Keratinocyte (primary cell): ENCODE measurements at regions not wholly inside any gene's neighbourhood (a gene's known extent, or its start where the extent isn't known, plus 50 kb on each side); places are given as distances from the start of the nearest gene placed in this dataset.
"Not testable (repeated sequence)": the region's sequence is repeated elsewhere in the genome, so short reads cannot be mapped to it uniquely, and the experiment has no call there.

Source experiments
- DNase-seq: peaks from one replicate; pipeline ENCODE4 v3.0.0-alpha.2; 2011; ENCODE audit warnings: low read depth, missing footprints, low spot score
- FAIRE-seq: peaks from 2 replicates; lab custom pipeline; 2011; peaks lifted over from hg19 to GRCh38; lab: Jason Lieb, UNC
- H2AFZ ChIP-seq: 2 replicates; pipeline ENCODE4 v1.6.0; 2012; ENCODE audit warnings: low read length, control low read depth, inconsistent platforms; ENCODE audit not compliant: control insufficient read depth
- H3K27ac ChIP-seq: 2 replicates; pipeline ENCODE4 v1.5.1; 2011; ENCODE audit warnings: low read length; ENCODE audit not compliant: control insufficient read depth, insufficient read depth
- H3K27me3 ChIP-seq: 3 replicates; pipeline ENCODE4 v1.6.0; 2011; ENCODE audit warnings: low read length; ENCODE audit not compliant: control insufficient read depth, insufficient read depth; ENCODE audit errors: extremely low read depth
- H3K36me3 ChIP-seq, 2 experiments: 2 replicates in 1 of 2; 3 replicates in 1 of 2; pipeline ENCODE4 v1.5.1; 2011; ENCODE audit warnings: low read length in 2 of 2, mild to moderate bottlenecking in 1 of 2; ENCODE audit not compliant: control insufficient read depth in 2 of 2, insufficient read depth in 2 of 2; ENCODE audit errors: extremely low read depth in 1 of 2
- H3K4me1 ChIP-seq: 3 replicates; pipeline ENCODE4 v1.5.1; 2011; ENCODE audit warnings: low read length; ENCODE audit not compliant: control insufficient read depth, insufficient read depth; ENCODE audit errors: extremely low read depth
- H3K4me2 ChIP-seq: 3 replicates; pipeline ENCODE4 v1.6.0; 2011; ENCODE audit warnings: low read depth, low read length; ENCODE audit not compliant: control insufficient read depth, insufficient read depth; ENCODE audit errors: extremely low read depth
- H3K4me3 ChIP-seq, 3 experiments: fragments of 200-600 bp in 1 of 3; sonication (generic) in 1 of 3; 2 replicates in 2 of 3; 3 replicates in 1 of 3; pipeline ENCODE4 v1.5.1; 2011 to 2016; ENCODE audit warnings: low read length in 3 of 3, mild to moderate bottlenecking in 3 of 3, control low read depth in 2 of 3, inconsistent platforms in 1 of 3, low read depth in 1 of 3, mixed read lengths in 1 of 3, mixed run types in 1 of 3, moderate library complexity in 1 of 3; ENCODE audit not compliant: control insufficient read depth in 2 of 3, insufficient read depth in 2 of 3; ENCODE audit errors: extremely low read depth in 1 of 3
- H3K79me2 ChIP-seq: 2 replicates; pipeline ENCODE4 v1.6.0; 2012; ENCODE audit warnings: low read length; ENCODE audit not compliant: control insufficient read depth, insufficient read depth
- H3K9ac ChIP-seq: 3 replicates; pipeline ENCODE4 v1.6.0; 2011; ENCODE audit warnings: low read length; ENCODE audit not compliant: control insufficient read depth, insufficient read depth; ENCODE audit errors: extremely low read depth
- H3K9me1 ChIP-seq: 3 replicates; pipeline ENCODE4 v1.6.0; 2011; ENCODE audit warnings: low read length; ENCODE audit not compliant: control insufficient read depth, insufficient read depth; ENCODE audit errors: extremely low read depth
- H3K9me3 ChIP-seq: 2 replicates; pipeline ENCODE4 v1.5.1; 2012; ENCODE audit warnings: low read depth, low read length; ENCODE audit not compliant: control insufficient read depth
- H4K20me1 ChIP-seq: 3 replicates; pipeline ENCODE4 v1.6.0; 2011; ENCODE audit warnings: low read length; ENCODE audit not compliant: control insufficient read depth, insufficient read depth; ENCODE audit errors: extremely low read depth
- CTCF ChIP-seq, 3 experiments: IDR thresholded peaks in 1 of 3; conservative IDR thresholded peaks in 1 of 3; optimal IDR thresholded peaks in 1 of 3; 2 replicates in 2 of 3; 3 replicates in 1 of 3; pipeline versions ENCODE3 to v1.5.1; 2011; ENCODE audit warnings: low read length in 3 of 3, mild to moderate bottlenecking in 3 of 3, moderate library complexity in 2 of 3, control low read depth in 1 of 3, inconsistent platforms in 1 of 3; ENCODE audit not compliant: insufficient read depth in 2 of 3; ENCODE audit errors: extremely low read depth in 1 of 3
- EZH2 ChIP-seq: IDR thresholded peaks from one replicate; pipeline ENCODE4 v1.6.1; 2012; ENCODE audit warnings: inconsistent platforms, mild to moderate bottlenecking, low read length, moderate library complexity
- dilution Hi-C: fragments of 300-500 bp; cut with MboI; formaldehyde crosslinking; loops from one replicate; pipeline ENCODE4 v1.7.0; 2020; ENCODE audit warnings: low sequenced_read_pairs; ENCODE audit not compliant: extremely low pct_ligation_motif_present

- Histone ChIP-seq H2AFZ (no peak overlapping the region), H3K4me1 (no peaks in the 10 kb centered on the region), H3K27ac (no peak overlapping the region), H3K36me3 (no peaks in the 10 kb centered on the region), H4K20me1 (no peaks in the 10 kb centered on the region), H3K4me3 (no peak overlapping the region), H3K9ac (no peak overlapping the region), H3K9me1 (no peaks in the 10 kb centered on the region), H3K4me2 (no peak overlapping the region), H3K9me3 (no peaks in the 10 kb centered on the region), H3K79me2 (no peaks in the 10 kb centered on the region), H3K27me3 (no peaks in the 10 kb centered on the region)
- DNase-seq: no peak
- no peak for FAIRE-seq
- dilution Hi-C loops: no loop called here
- no peak for TF ChIP-seq EZH2
- no peak for TF ChIP-seq CTCF (optimal IDR thresholded peaks at IDR 0.05 in 1 of 3, IDR thresholded peaks at IDR 0.05 in 1 of 3, conservative IDR thresholded peaks at IDR 0.05 in 1 of 3; ENCODE audit: extremely low read depth in 1 of 3, insufficient read depth in 2 of 3, low read length in 3 of 3)
These were observed 234.2 kb upstream of the MAF start for GRCh38 chr16:79834720-79835119.

DNA sequence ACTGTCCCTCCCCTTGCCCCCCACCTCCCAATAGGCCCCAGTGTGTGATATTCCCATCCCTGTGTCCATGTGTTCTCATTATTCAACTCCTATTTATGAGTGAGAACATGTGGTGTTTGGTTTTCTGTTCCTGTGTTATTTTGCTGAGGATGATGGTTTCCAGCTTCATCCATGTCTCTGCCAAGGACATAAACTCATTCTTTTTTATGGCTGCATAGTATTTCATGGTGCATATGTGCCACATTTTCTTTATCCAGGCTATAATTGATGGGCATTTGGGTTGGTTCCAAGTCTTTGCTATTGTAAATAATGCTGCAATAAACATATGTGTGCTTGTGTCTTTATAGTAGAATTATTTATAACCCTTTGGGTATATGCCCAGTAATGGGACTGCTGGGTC lies 233.5 kb upstream of the MAF start:
- H3K79me2 ChIP-seq, H3K9me1 ChIP-seq, H3K27ac ChIP-seq, H3K4me1 ChIP-seq, FAIRE-seq, H4K20me1 ChIP-seq, H3K4me2 ChIP-seq, H2AFZ ChIP-seq, H3K9me3 ChIP-seq, H3K4me3 ChIP-seq, H3K9ac ChIP-seq, H3K36me3 ChIP-seq, DNase-seq, H3K27me3 ChIP-seq, dilution Hi-C loops: not testable (repeated sequence)

DNA sequence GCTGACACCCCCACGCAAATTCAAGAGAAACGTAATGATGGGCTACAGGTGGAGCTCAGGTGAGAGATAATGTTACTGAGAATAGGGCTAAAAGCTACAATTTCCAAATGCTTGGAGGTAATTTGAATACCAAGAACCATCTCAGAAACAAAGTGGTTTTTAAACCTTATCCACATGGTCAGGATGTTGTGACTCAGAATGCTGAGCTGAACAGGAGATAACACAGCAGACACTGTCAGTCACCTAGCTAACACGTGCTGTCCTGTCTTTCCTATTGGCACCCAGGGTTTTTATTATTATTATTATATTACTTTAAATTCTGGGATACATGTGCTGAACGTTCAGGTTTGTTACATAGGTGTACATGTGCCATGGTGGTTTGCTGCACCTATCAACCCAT lies 233.0 kb upstream of the MAF start:
- H3K4me1 ChIP-seq: no peaks in the 10 kb centered on the region
- H3K4me2 ChIP-seq: no peak overlapping the region
- H2AFZ ChIP-seq: no peak overlapping the region
- no peak for FAIRE-seq
- H3K9me1 ChIP-seq: no peaks in the 10 kb centered on the region
- H3K4me3 ChIP-seq: no peak overlapping the region
- H3K27ac ChIP-seq: no peak overlapping the region
- H3K9me3 ChIP-seq: no peaks in the 10 kb centered on the region
- no peaks in the 10 kb centered on the region for H3K27me3 ChIP-seq
- H3K79me2 ChIP-seq: no peaks in the 10 kb centered on the region
- H4K20me1 ChIP-seq: no peaks in the 10 kb centered on the region
- no peak overlapping the region for H3K9ac ChIP-seq
- no peak for DNase-seq
- no peaks in the 10 kb centered on the region for H3K36me3 ChIP-seq
- dilution Hi-C loops: no loop called here
- TF ChIP-seq CTCF (optimal IDR thresholded peaks at IDR 0.05 in 1 of 3, IDR thresholded peaks at IDR 0.05 in 1 of 3, conservative IDR thresholded peaks at IDR 0.05 in 1 of 3; ENCODE audit: extremely low read depth in 1 of 3, insufficient read depth in 2 of 3, low read length in 3 of 3) (no peak), EZH2 (no peak)
